GM12873 (cell line): ENCODE measurements at regions not wholly inside any gene's neighbourhood (a gene's known extent, or its start where the extent isn't known, plus 50 kb on each side); places are given as distances from the start of the nearest gene placed in this dataset.

ENCODE experiments used
- TF ChIP-seq, protein P1 (sequence below): IDR thresholded peaks from 2 replicates; pipeline ENCODE4 v1.5.1; 2012; ENCODE audit warnings: low read depth, mild to moderate bottlenecking, moderate library complexity, low read length, control low read depth; ENCODE audit not compliant: insufficient read depth; ENCODE audit errors: missing control alignments

DNA sequence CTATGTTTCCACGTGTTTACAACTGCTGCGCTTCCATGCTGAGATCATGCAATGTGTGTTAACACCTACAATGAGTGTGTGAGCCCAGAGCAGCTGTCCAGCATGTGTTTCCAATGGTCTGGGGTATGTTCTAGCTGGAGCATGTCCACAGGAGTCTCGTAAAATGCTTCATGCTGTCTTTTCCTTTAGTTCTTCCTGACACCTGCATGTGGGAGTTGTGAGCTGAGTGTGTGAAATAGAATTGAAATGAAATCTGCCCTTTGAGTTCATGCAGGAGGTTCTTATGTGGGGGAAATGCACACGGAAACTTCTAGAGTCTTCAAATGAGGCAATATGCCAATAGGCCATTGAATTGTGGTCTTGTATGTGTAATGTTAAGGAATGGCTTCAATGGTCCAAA, 205.1 kb downstream of the RND3 start:
- TF ChIP-seq, protein P1, sequence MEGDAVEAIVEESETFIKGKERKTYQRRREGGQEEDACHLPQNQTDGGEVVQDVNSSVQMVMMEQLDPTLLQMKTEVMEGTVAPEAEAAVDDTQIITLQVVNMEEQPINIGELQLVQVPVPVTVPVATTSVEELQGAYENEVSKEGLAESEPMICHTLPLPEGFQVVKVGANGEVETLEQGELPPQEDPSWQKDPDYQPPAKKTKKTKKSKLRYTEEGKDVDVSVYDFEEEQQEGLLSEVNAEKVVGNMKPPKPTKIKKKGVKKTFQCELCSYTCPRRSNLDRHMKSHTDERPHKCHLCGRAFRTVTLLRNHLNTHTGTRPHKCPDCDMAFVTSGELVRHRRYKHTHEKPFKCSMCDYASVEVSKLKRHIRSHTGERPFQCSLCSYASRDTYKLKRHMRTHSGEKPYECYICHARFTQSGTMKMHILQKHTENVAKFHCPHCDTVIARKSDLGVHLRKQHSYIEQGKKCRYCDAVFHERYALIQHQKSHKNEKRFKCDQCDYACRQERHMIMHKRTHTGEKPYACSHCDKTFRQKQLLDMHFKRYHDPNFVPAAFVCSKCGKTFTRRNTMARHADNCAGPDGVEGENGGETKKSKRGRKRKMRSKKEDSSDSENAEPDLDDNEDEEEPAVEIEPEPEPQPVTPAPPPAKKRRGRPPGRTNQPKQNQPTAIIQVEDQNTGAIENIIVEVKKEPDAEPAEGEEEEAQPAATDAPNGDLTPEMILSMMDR: no peak

DNA sequence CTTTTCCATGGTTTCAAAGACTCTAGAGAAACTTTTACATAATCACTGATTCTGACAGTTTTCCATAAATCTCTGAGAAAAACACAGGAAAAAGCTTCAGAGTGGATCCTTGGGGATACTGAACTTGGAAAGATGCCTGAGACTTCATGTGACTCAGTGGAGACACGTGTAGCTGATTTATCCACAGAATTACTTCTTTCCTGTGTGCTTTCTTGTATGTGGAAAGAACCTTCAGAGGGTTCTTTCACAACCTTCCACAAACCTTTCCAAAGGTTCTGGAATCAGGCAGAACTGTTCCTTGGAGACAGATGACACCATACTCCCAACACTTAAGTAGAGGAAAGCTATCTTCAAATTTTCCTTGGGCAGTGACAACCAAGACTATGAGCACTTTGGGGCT, 207.2 kb downstream of the RND3 start:
- TF ChIP-seq, protein P1: no peak

DNA sequence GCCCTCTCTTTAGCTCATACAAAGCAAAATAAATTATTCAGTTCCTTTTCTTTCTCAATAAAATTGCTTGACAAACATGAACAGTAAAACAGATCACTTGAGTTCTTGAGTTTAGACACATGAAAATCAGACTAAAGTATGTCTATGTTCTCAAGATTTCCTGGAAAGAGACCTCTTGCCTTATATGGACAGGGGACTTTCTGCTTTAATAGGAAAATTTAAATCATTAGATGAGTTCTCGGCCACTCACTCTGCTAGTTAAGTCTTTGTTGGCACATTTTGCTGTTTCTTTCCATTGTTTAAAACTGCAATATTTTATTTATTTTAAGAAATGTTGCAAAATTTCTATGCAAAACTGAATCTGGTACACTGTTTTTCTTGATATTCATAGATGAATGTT, 207.8 kb downstream of the RND3 start:
- TF ChIP-seq, protein P1: no peak

DNA sequence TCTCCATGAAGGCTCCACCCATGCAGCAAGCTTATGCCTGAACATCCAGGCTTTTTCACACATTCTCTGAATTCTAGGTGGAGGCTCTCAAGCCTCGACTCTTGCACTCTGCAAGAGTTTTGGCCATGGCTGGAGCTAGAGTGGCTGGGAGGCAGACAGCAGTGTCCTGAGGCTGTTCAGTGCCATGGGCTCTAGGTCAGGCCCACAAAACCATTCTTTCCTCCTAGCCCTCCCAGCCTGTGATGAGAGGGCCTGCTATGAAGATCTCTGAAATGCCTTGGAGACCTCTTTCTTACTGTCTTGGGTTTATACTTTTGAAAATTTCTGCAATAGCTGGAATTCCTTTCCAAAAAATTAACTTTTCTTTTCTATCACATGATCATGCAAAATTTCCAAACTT, 210.7 kb downstream of the RND3 start:
- TF ChIP-seq, protein P1: no peak

DNA sequence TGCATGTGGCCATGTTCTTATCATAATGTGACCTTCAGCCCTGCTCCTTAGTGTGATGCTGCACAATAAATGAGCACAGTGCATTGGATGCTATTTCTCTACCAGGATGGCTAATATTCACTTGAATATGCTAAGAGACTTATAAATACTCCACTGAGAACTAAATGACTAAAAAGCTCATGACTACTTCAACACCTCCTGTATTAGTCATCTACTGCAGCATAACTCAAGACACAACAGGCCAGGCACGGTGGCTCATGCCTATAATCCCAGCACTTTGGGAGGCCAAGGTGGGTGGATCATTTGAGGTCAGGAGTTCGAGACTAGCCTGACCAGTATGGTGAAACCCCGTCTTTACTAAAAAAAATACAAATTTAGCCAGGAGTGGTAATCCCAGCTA, 213.4 kb downstream of the RND3 start:
- TF ChIP-seq, protein P1: no peak

DNA sequence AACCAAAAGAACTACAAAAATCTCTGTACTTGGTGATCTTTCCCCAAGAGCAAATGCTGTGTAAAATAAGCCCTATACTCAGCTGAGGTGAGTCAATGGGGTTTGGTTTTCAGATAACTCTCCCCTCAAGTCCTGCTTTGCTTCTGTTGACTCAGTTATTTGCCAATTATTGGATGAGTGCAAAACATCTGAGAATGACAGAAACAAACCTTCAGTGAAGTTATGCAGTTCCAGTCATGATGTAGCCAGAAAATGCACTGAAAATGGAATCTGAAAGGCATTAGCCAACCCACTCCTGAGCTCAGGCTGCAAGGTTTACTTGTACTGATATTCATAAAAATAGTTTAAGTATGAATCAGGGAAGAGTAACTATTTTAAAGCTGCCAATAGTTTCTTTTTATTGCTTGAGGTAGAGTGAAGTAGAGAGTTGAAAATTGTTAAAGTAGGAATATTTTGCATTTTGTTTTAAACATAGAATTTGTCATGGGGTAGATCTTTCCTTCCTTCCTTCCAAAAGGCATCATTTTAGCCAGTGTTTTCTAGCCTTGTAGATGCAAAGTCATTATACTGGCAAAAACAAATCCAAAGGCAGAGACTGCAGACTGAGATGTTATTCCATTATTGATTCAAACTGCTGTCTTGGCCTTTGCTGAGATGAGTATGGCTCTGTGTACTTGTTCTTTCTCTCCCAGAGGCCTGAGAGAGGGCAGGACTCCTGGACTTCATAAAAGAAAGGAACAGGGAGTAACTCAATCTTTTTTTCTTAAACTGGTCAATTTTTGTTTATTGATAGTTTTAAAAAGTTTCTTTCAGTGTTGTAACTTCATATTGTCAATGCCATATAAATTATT, 215.3 kb downstream of the RND3 start:
- TF ChIP-seq, protein P1: no peak

DNA sequence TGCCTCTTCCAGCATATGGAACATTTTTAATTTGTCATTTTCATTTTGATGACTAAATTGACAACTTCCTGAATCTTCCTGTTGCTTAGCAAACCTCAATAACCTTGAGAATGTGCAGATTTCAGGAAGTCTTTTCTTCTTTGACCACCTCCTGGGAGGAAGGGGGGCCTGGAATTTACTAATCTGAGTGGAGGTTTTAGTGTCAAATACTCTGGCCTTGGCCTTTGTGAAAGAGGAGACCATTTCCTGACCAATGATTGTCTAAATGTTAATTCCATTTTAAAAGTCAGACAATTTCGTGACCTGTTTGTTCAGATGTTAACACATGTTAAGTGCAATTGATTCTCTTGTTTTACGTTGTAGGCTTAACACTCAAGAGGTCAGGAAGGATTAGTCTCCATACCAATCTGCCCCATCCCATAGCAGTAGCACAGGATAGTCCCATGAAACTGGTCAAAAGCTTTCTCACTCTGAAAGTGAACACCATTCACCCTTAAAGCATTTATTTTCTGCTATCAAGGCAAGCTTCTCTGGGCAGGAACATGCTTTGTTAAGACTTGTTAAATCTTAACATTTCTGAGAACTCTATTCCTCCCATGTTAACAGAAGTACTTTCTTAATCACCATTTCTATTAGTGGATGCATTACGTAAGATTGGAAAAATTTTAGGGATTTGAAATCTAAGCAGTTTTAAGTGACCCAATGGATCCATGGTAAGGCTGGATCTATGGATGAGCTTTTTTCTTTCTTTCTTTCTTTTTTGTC, 219.6 kb downstream of the RND3 start:
- TF ChIP-seq, protein P1: no peak
